ENCODE measurements at regions not wholly inside any gene's neighbourhood (a gene's known extent, or its start where the extent isn't known, plus 50 kb on each side); places are given as distances from the start of the nearest gene placed in this dataset.

GRCh38 chr6:167760979-167761793 lies 65.5 kb upstream of the AFDN start:
- Histone ChIP-seq H4K20me1 (replicated peaks; ENCODE audit: control insufficient read depth, extremely low read depth, insufficient read depth, low read length) (no peaks in the 10 kb centered on the region), H2AFZ (ENCODE audit: low read depth, low read length) (no peak overlapping the region), H3K9ac (replicated peaks; ENCODE audit: extremely low read depth, insufficient read depth, low read length) (no peak overlapping the region), H3K9me3 (replicated peaks; ENCODE audit: control insufficient read depth, insufficient read depth, low read length) (no peaks in the 10 kb centered on the region), H3K27me3 (ENCODE audit: control insufficient read depth in 2 of 2, insufficient read depth in 2 of 2, low read length in 2 of 2) (no peaks in the 10 kb centered on the region), H3K36me3 (ENCODE audit: control insufficient read depth in 2 of 2, extremely low read depth in 1 of 2, insufficient read depth in 2 of 2, low read length in 2 of 2) (no peaks in the 10 kb centered on the region), H3K4me1 (ENCODE audit: control insufficient read depth, extremely low read depth, insufficient read depth, low read length) (no peaks in the 10 kb centered on the region), H3K4me2 (ENCODE audit: insufficient read depth, low read length) (no peak overlapping the region), H3K79me2 (ENCODE audit: control insufficient read depth, insufficient read depth, low read length) (no peaks in the 10 kb centered on the region), H3K4me3 (replicated peaks in 1 of 3; ENCODE audit: insufficient read depth in 1 of 3, low read depth in 1 of 3, low read length in 3 of 3) (no peak overlapping the region), H3K27ac (ENCODE audit: insufficient read depth, low read depth, low read length) (no peak overlapping the region), H3K9me1 (replicated peaks; ENCODE audit: control insufficient read depth, extremely low read depth, insufficient read depth, low read length) (no peaks in the 10 kb centered on the region)
- TF ChIP-seq POLR2A (IDR thresholded peaks at IDR 0.05; ENCODE audit: low read depth, low read length) (no peak), JUN (IDR thresholded peaks at IDR 0.05; ENCODE audit: borderline replicate concordance, insufficient read depth, insufficient read length, low read depth) (no peak), MYC (IDR thresholded peaks at IDR 0.05; ENCODE audit: low read depth, low read length) (no peak), MAX (IDR thresholded peaks at IDR 0.05; ENCODE audit: insufficient read depth, insufficient read length) (no peak), EZH2 (IDR thresholded peaks at IDR 0.05; ENCODE audit: borderline replicate concordance, low read depth, low read length, severe bottlenecking) (no peak), FOS (IDR thresholded peaks at IDR 0.05; ENCODE audit: borderline replicate concordance, insufficient read depth, low read length) (no peak), POLR2AphosphoS5 (IDR thresholded peaks at IDR 0.05; ENCODE audit: insufficient read depth, low read depth, low read length) (no peak), GATA2 (IDR thresholded peaks at IDR 0.05; ENCODE audit: insufficient read depth, insufficient read length, low read depth, low read length) (no peak)
- TF ChIP-seq, protein P1, sequence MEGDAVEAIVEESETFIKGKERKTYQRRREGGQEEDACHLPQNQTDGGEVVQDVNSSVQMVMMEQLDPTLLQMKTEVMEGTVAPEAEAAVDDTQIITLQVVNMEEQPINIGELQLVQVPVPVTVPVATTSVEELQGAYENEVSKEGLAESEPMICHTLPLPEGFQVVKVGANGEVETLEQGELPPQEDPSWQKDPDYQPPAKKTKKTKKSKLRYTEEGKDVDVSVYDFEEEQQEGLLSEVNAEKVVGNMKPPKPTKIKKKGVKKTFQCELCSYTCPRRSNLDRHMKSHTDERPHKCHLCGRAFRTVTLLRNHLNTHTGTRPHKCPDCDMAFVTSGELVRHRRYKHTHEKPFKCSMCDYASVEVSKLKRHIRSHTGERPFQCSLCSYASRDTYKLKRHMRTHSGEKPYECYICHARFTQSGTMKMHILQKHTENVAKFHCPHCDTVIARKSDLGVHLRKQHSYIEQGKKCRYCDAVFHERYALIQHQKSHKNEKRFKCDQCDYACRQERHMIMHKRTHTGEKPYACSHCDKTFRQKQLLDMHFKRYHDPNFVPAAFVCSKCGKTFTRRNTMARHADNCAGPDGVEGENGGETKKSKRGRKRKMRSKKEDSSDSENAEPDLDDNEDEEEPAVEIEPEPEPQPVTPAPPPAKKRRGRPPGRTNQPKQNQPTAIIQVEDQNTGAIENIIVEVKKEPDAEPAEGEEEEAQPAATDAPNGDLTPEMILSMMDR (IDR thresholded peaks at IDR 0.05; ENCODE audit: extremely low read depth in 1 of 2, insufficient read depth in 1 of 2, low read depth in 1 of 2, low read length in 2 of 2), result no peak
- ChIA-PET CTCF (interaction anchor here (0.7 kb wide), 1 partner anchor 181 kb away, joined by 4 read pairs; no protein-coding TSS in a partner anchor), POLR2A (no interaction called here)
- DNase-seq (ENCODE audit: low read depth, low spot score) (peak; percentile 84), FAIRE-seq (no peak)
- no TSS peak for BruUV-seq (replicated peaks)
- dilution Hi-C loops (cut with MboI; ENCODE audit: extremely low pct_ligation_motif_present, low sequenced_read_pairs), result no loop called here
- intact Hi-C loops (cut with micrococcal nuclease), result no loop called here

All from endothelial cell of umbilical vein (primary cell).